ENCODE measurements at regions not wholly inside any gene's neighbourhood (a gene's known extent, or its start where the extent isn't known, plus 50 kb on each side); places are given as distances from the start of the nearest gene placed in this dataset.
"Not testable (repeated sequence)": the region's sequence is repeated elsewhere in the genome, so short reads cannot be mapped to it uniquely, and the experiment has no call there.

- DNase-seq (ENCODE audit: low read depth, low spot score): no peak
Measured at GRCh38 chr7:94307399-94308048, 87.2 kb upstream of the COL1A2 start.

- DNase-seq (ENCODE audit: low read depth, low spot score): no peak
Measured at GRCh38 chr7:94311515-94311914, 83.2 kb upstream of the COL1A2 start.

GRCh38 chr7:94313926-94314325 lies 80.8 kb upstream of the COL1A2 start:
- DNase-seq (ENCODE audit: low read depth, low spot score): no peak

- no peak for DNase-seq (ENCODE audit: low read depth, low spot score)
Measured at GRCh38 chr7:94314413-94315410, 80.0 kb upstream of the COL1A2 start.

GRCh38 chr7:94321138-94321537 lies 73.6 kb upstream of the COL1A2 start:
- not testable (repeated sequence) for DNase-seq (ENCODE audit: low read depth, low spot score)

GRCh38 chr7:94323844-94324243 lies 70.9 kb upstream of the COL1A2 start:
- no peak for DNase-seq (ENCODE audit: low read depth, low spot score)

GRCh38 chr7:94324380-94325121 lies 70.1 kb upstream of the COL1A2 start:
- no peak for DNase-seq (ENCODE audit: low read depth, low spot score)

- no peak for DNase-seq (ENCODE audit: low read depth, low spot score)
Measured at GRCh38 chr7:94325122-94325475, 69.6 kb upstream of the COL1A2 start.

- no peak for DNase-seq (ENCODE audit: low read depth, low spot score)
Measured at GRCh38 chr7:94330269-94331020, 64.2 kb upstream of the COL1A2 start.

- no peak for DNase-seq (ENCODE audit: low read depth, low spot score)
Measured at GRCh38 chr7:94332571-94332970, 62.1 kb upstream of the COL1A2 start.

GRCh38 chr7:94333810-94334209 lies 60.9 kb upstream of the COL1A2 start:
- no peak for DNase-seq (ENCODE audit: low read depth, low spot score)

GRCh38 chr7:94335586-94335985 lies 59.1 kb upstream of the COL1A2 start:
- DNase-seq (ENCODE audit: low read depth, low spot score): no peak

- no peak for DNase-seq (ENCODE audit: low read depth, low spot score)
Measured at GRCh38 chr7:94336009-94336408, 58.7 kb upstream of the COL1A2 start.

GRCh38 chr7:94338921-94339371 lies 55.7 kb upstream of the COL1A2 start:
- DNase-seq (ENCODE audit: low read depth, low spot score): no peak

GRCh38 chr7:94344826-94345225 lies 49.9 kb upstream of the COL1A2 start:
- no peak for DNase-seq (ENCODE audit: low read depth, low spot score)

All from iPS DF 19.7 (cell line).